ENCODE measurements at regions not wholly inside any gene's neighbourhood (a gene's known extent, or its start where the extent isn't known, plus 50 kb on each side); places are given as distances from the start of the nearest gene placed in this dataset.

DNA sequence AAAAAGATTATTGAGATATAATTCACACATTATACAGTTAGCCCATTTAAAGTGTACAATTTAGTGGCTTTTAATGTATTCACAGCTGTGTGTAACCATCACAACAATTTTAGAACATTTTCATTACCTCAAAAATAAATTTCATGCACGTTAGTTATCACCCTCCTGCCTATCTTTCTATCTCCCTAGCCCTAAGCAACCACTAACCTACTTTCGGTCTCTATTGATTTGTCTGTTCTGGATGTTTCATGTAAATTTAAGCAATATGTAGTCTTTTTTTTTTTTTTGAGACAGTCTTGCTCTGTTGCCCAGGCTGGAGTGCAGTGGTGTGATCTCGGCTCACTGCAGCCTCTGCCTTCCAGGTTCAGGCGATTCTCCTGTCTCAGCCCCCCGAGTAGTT is 439.4 kb downstream of the PCNX1 start:
- peak in 1 of 2 donors; percentile 33 for DNase-seq
- WGBS (ENCODE audit: insufficient coverage), result 71% methylated on average over 3 of the region's 5 CpGs
- H3K9me3 ChIP-seq (ENCODE audit: control insufficient read depth, insufficient read depth, low read length), result no peaks in the 10 kb centered on the region
- H3K27ac ChIP-seq (ENCODE audit: low read length), result peak overlapping the region; percentile 59
- H3K36me3 ChIP-seq (ENCODE audit: control insufficient read depth, insufficient read depth, low read length), result no peaks in the 10 kb centered on the region
- Mint-ChIP-seq H3K36me3 (no peaks in the 10 kb centered on the region), H3K4me1 (peaks cover 41 to 60% of the 10 kb centered on the region in 2 donors), H3K27me3 (ENCODE audit: low read depth in 2 of 2) (no peaks in the 10 kb centered on the region), H3K27ac (peak overlapping the region; percentile 60 to 64), H3K9me3 (no peaks in the 10 kb centered on the region), H3K4me3 (peak overlapping the region; percentile 61)
- no peak overlapping the region for H3K4me3 ChIP-seq (ENCODE audit: low read length)
- H3K27me3 ChIP-seq (ENCODE audit: control insufficient read depth, insufficient read depth, low read length), result no peaks in the 10 kb centered on the region
- H3K4me1 ChIP-seq (ENCODE audit: control insufficient read depth, insufficient read depth, low read length), result peaks cover 7% of the 10 kb centered on the region
- TF ChIP-seq CTCF (IDR thresholded peaks at IDR 0.05), result no peak
- intact Hi-C loops (cut with micrococcal nuclease), result no loop called here
- ATAC-seq, result peak; percentile 80 to 89 (median 85)

DNA sequence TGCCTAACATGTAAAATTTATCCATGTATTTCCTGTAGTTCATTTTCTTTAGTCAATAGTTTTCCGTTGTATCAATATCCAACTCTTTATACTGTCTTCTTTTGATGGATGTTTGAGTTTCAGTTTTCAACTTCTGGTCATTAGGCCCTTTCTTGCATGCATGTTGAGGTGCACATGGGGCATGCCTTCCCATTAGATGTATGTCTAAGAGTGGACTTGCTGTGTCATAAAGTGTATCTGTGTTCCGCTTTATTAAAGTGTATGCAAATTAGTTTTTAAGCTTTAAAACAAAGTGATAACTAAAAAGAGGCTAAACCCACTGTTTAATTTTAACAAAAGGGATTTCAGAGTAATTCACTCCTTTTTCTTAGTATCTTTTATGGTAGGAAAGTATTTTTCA is 441.1 kb downstream of the PCNX1 start:
- no peak overlapping the region for H3K27ac ChIP-seq (ENCODE audit: low read length)
- intact Hi-C loops (cut with micrococcal nuclease), result no loop called here
- no peaks in the 10 kb centered on the region for H3K27me3 Mint-ChIP-seq (ENCODE audit: low read depth in 2 of 2)
- H3K4me1 Mint-ChIP-seq, result peaks cover 45 to 65% of the 10 kb centered on the region in 2 donors
- TF ChIP-seq CTCF (IDR thresholded peaks at IDR 0.05), result no peak
- DNase-seq, result no peak
- no peak overlapping the region for H3K4me3 ChIP-seq (ENCODE audit: low read length)
- no peaks in the 10 kb centered on the region for H3K9me3 ChIP-seq (ENCODE audit: control insufficient read depth, insufficient read depth, low read length)
- no peak for ATAC-seq
- H3K36me3 ChIP-seq (ENCODE audit: control insufficient read depth, insufficient read depth, low read length), result no peaks in the 10 kb centered on the region
- 100% methylated on average over 1 of the region's 2 CpGs for WGBS (ENCODE audit: insufficient coverage)
- no peaks in the 10 kb centered on the region for H3K9me3 Mint-ChIP-seq
- H3K4me3 Mint-ChIP-seq, result no peak overlapping the region
- no peak overlapping the region for H3K27ac Mint-ChIP-seq
- no peaks in the 10 kb centered on the region for H3K36me3 Mint-ChIP-seq
- no peaks in the 10 kb centered on the region for H3K27me3 ChIP-seq (ENCODE audit: control insufficient read depth, insufficient read depth, low read length)
- peaks cover 7% of the 10 kb centered on the region for H3K4me1 ChIP-seq (ENCODE audit: control insufficient read depth, insufficient read depth, low read length)

DNA sequence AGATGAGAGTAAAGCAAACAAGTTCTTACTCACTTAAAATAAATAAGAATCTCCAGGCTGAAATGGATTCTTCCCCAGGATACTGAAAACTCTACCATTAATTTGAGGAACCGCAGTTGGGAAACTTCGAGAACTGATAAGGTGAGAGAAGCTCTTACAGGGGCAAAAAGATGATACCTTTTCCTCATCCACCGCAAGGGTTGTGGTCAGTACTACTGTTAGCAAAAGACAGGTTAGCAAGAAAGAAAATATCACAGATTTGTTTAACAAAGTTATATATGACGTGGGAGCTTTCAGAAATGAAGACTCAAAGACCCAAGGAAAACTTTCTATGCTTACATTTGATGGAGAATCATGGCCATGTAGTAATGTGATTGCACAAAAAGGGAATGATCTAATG is 441.6 kb downstream of the PCNX1 start:
- H3K27me3 Mint-ChIP-seq (ENCODE audit: low read depth in 2 of 2), result no peaks in the 10 kb centered on the region
- peaks cover 47 to 62% of the 10 kb centered on the region in 2 donors for H3K4me1 Mint-ChIP-seq
- no peak overlapping the region for H3K4me3 Mint-ChIP-seq
- no peak for ATAC-seq
- Histone ChIP-seq H3K36me3 (ENCODE audit: control insufficient read depth, insufficient read depth, low read length) (no peaks in the 10 kb centered on the region), H3K27me3 (ENCODE audit: control insufficient read depth, insufficient read depth, low read length) (no peaks in the 10 kb centered on the region), H3K9me3 (ENCODE audit: control insufficient read depth, insufficient read depth, low read length) (no peaks in the 10 kb centered on the region), H3K4me1 (ENCODE audit: control insufficient read depth, insufficient read depth, low read length) (peaks cover 7% of the 10 kb centered on the region), H3K4me3 (ENCODE audit: low read length) (no peak overlapping the region), H3K27ac (ENCODE audit: low read length) (no peak overlapping the region)
- no peak for TF ChIP-seq CTCF (IDR thresholded peaks at IDR 0.05)
- H3K27ac Mint-ChIP-seq, result no peak overlapping the region
- no peak for DNase-seq
- intact Hi-C loops (cut with micrococcal nuclease), result no loop called here
- H3K9me3 Mint-ChIP-seq, result no peaks in the 10 kb centered on the region
- no peaks in the 10 kb centered on the region for H3K36me3 Mint-ChIP-seq
- 93% methylated on average over 4 of the region's 4 CpGs for WGBS (ENCODE audit: insufficient coverage)

GRCh38 chr14:71354142-71354541 is 446.9 kb downstream of the PCNX1 start:
- no peak for DNase-seq
- Mint-ChIP-seq H3K27me3 (ENCODE audit: low read depth in 2 of 2) (no peaks in the 10 kb centered on the region), H3K9me3 (peaks cover 1 to 2% of the 10 kb centered on the region in 2 donors), H3K4me1 (peaks cover 48 to 52% of the 10 kb centered on the region in 2 donors), H3K27ac (no peak overlapping the region), H3K4me3 (no peak overlapping the region), H3K36me3 (no peaks in the 10 kb centered on the region)
- Histone ChIP-seq H3K9me3 (ENCODE audit: control insufficient read depth, insufficient read depth, low read length) (no peaks in the 10 kb centered on the region), H3K36me3 (ENCODE audit: control insufficient read depth, insufficient read depth, low read length) (no peaks in the 10 kb centered on the region), H3K27me3 (ENCODE audit: control insufficient read depth, insufficient read depth, low read length) (no peaks in the 10 kb centered on the region), H3K4me3 (ENCODE audit: low read length) (no peak overlapping the region), H3K4me1 (ENCODE audit: control insufficient read depth, insufficient read depth, low read length) (peaks cover 3% of the 10 kb centered on the region), H3K27ac (ENCODE audit: low read length) (no peak overlapping the region)
- no peak for TF ChIP-seq CTCF (IDR thresholded peaks at IDR 0.05)
- WGBS (ENCODE audit: insufficient coverage), result 96% methylated on average over 7 of the region's 8 CpGs
- intact Hi-C loops (cut with micrococcal nuclease), result no loop called here
- no peak for ATAC-seq
